Femur (tissue), 1 donor: ENCODE measurements at regions not wholly inside any gene's neighbourhood (a gene's known extent, or its start where the extent isn't known, plus 50 kb on each side); places are given as distances from the start of the nearest gene placed in this dataset.
A peak's percentile ranks its signal among the peaks of the same experiment; 100 is the strongest.

Experiments
- DNase-seq: peaks from one replicate; pipeline ENCODE4 v3.0.0-alpha.2; 2017

DNA sequence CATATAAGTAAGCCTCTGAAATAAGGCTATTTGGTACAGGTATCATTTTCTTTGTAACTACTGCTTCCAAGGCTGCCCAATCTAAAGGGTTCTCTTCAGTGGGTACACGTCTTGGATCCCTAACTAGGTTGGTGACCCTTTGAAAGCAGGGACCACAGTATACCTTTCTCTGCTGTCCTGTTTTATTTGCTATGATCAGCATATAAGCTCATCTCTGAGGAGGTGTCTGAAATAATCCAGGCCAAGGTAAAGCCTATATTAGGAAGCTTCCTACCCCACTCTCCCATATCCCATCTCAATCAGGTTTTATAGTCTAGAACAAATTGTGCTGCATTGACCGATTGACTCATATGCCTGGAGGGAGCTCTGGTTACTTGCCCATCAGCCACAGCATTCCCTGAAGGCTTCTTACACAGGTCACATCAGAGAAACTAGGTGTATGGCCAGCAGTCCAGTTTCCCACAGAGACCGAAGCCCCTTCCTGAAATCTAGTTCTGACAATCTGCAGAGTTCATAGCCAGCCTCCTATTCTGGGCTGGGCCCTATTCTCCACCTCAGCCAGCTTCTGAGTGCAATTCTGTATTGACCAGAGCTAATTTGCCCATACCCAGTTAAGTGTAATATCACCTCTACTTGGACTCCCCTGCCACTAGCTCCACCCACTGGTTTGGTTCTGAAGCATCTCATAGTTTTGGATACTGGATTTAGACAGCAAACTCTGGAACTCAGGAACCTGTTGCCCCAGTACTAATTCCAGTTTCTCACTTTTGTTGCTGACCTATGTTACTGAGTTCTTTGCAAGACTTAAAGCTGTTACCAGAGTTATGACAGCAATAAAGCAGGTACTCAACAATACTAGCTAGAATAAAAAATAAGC, 62.1 kb upstream of the ARHGAP20 start:
- no peak for DNase-seq

- DNase-seq: no peak
These were observed 61.2 kb upstream of the ARHGAP20 start for GRCh38 chr11:110773442-110773841.

DNA sequence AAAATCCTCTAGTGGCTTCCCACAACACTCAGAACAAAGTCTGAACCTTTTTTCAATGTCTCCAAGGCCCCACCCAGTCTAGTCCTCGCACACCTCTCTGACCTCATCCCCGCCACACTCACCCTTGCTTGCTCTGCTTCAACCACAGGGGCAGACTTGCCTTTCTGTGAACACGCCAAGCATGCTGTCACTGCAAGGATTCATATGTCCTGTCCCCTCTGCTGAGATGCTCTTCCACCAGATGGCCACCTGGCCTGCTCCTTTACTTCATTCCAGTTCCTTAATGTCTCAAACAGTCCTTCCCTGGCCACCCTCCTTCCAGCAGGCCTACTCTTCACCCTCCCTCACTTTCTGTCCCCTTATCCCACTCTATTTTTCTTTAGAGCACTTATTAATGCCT, 60.6 kb upstream of the ARHGAP20 start:
- no peak for DNase-seq

- no peak for DNase-seq
These were observed 54.1 kb upstream of the ARHGAP20 start for GRCh38 chr11:110766316-110766715.

GRCh38 chr11:110764485-110764884, 52.2 kb upstream of the ARHGAP20 start:
- DNase-seq: no peak

DNA sequence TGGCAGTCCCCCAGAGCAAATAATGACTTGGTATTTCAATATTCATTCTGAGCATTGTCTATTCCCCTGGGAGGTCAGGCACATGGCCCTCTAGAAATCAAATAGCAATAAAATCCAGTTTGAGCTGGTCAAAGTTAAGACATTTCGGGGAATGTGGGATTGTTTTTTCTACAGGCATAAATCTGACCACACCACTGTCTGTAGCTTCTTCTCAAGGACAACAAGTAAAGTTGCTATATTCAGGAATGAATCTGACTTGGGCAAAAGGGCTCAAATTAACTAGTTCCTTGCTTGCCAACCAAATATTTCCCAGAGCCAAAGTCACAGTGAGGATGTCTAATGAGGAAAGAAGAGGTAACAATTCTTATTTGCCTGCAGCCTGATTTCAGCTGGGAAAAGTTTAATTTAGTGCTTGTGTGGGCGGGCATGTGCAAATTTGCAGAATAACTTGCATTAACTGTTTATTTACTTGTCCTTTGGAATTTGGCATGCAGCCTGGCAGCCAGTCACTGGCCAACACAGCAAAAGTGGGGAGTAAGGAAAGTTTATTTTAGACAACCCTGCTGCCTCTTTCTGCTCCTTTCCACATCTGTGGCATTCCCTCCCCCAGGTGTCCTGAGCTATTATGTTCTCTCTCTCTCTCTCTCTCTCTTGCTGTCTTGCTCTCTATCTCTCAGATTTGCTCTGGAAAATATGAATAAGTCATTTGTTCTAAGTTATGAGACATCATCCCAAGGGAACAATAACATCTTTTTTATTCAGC, 51.2 kb upstream of the ARHGAP20 start:
- DNase-seq: peak; percentile 38

DNA sequence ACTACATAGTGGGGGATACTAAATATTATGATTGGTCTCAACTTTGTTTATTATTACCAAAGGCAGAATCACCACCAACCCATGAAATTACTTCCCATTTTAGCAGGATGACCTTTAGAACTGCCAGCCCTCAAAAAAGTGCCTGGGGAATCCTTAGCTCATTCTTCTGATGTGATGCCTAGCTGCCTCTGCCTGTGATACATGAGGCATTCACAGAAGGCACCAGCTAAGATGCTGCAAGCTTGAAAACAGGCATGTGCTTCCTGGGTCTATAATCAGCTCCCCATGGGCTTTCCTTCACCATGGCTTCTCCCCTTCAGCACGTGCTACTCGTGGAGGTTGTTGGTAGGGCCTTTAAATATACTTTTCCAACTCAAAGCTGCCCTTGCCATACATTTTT, 50.4 kb upstream of the ARHGAP20 start:
- DNase-seq: no peak
